ENCODE measurements at regions not wholly inside any gene's neighbourhood (a gene's known extent, or its start where the extent isn't known, plus 50 kb on each side); places are given as distances from the start of the nearest gene placed in this dataset.
"Not testable (repeated sequence)": the region's sequence is repeated elsewhere in the genome, so short reads cannot be mapped to it uniquely, and the experiment has no call there.

GRCh38 chr21:35503671-35504070 lies 454.6 kb upstream of the RUNX1 start:
- Histone ChIP-seq H3K4me3 (ENCODE audit: low read depth, low read length, poor library complexity, severe bottlenecking) (no peak overlapping the region), H3K27ac (ENCODE audit: low read depth, low read length, poor library complexity, severe bottlenecking) (no peak overlapping the region), H3K36me3 (ENCODE audit: insufficient read depth, low read length) (no peaks in the 10 kb centered on the region), H3K9me3 (ENCODE audit: low read length) (no peaks in the 10 kb centered on the region), H2AFZ (ENCODE audit: low read length) (no peak overlapping the region), H3K9me2 (ENCODE audit: insufficient read depth, low read length) (no peaks in the 10 kb centered on the region), H3K4me1 (ENCODE audit: insufficient read depth, low read length, poor library complexity, severe bottlenecking) (no peaks in the 10 kb centered on the region), H3K79me2 (ENCODE audit: insufficient read depth, low read depth, low read length) (no peaks in the 10 kb centered on the region), H4K20me1 (ENCODE audit: insufficient read depth, low read length) (no peaks in the 10 kb centered on the region), H3K4me2 (ENCODE audit: low read length) (no peak overlapping the region)
- POLR2A ChIA-PET: interaction anchor here (1.1 kb wide), 1 partner anchor 13 kb away, joined by 3 read pairs; no protein-coding TSS in a partner anchor
- no peak for DNase-seq (ENCODE audit: low spot score)
- intact Hi-C loops (cut with micrococcal nuclease; ENCODE audit: unreplicated experiment): no loop called here
- CTCF ChIA-PET (ENCODE audit: unreplicated experiment): no interaction called here
- TF ChIP-seq EZH2phosphoT487 (IDR thresholded peaks at IDR 0.05; ENCODE audit: borderline replicate concordance, low read depth, low read length): no peak
- no TSS peak for BruUV-seq (replicated peaks)

GRCh38 chr21:35502821-35503220 lies 453.7 kb upstream of the RUNX1 start:
- BruUV-seq (replicated peaks): no TSS peak
- Histone ChIP-seq H3K9me2 (ENCODE audit: insufficient read depth, low read length) (no peaks in the 10 kb centered on the region), H3K4me3 (ENCODE audit: low read depth, low read length, poor library complexity, severe bottlenecking) (no peak overlapping the region), H3K36me3 (ENCODE audit: insufficient read depth, low read length) (no peaks in the 10 kb centered on the region), H3K79me2 (ENCODE audit: insufficient read depth, low read depth, low read length) (no peaks in the 10 kb centered on the region), H2AFZ (ENCODE audit: low read length) (no peak overlapping the region), H3K4me2 (ENCODE audit: low read length) (no peak overlapping the region), H3K27ac (ENCODE audit: low read depth, low read length, poor library complexity, severe bottlenecking) (no peak overlapping the region), H3K9me3 (ENCODE audit: low read length) (no peaks in the 10 kb centered on the region), H3K4me1 (ENCODE audit: insufficient read depth, low read length, poor library complexity, severe bottlenecking) (no peaks in the 10 kb centered on the region), H4K20me1 (ENCODE audit: insufficient read depth, low read length) (no peaks in the 10 kb centered on the region)
- ChIA-PET POLR2A (interaction anchor here (1.1 kb wide), 1 partner anchor 12 kb away, joined by 3 read pairs; no protein-coding TSS in a partner anchor), CTCF (ENCODE audit: unreplicated experiment) (no interaction called here)
- no peak for TF ChIP-seq CTCF (conservative IDR thresholded peaks at IDR 0.05; ENCODE audit: low read length)
- TF ChIP-seq EZH2phosphoT487 (IDR thresholded peaks at IDR 0.05; ENCODE audit: borderline replicate concordance, low read depth, low read length): no peak
- intact Hi-C loops (cut with micrococcal nuclease; ENCODE audit: unreplicated experiment): no loop called here
- DNase-seq (ENCODE audit: low spot score): no peak

GRCh38 chr21:35497522-35497921 lies 448.4 kb upstream of the RUNX1 start:
- H3K27ac ChIP-seq (ENCODE audit: low read depth, low read length, poor library complexity, severe bottlenecking); POLR2A ChIA-PET; H3K9me2 ChIP-seq (ENCODE audit: insufficient read depth, low read length); H2AFZ ChIP-seq (ENCODE audit: low read length); H3K4me2 ChIP-seq (ENCODE audit: low read length); BruUV-seq (replicated peaks); H4K20me1 ChIP-seq (ENCODE audit: insufficient read depth, low read length); DNase-seq (ENCODE audit: low spot score); H3K9me3 ChIP-seq (ENCODE audit: low read length); H3K4me1 ChIP-seq (ENCODE audit: insufficient read depth, low read length, poor library complexity, severe bottlenecking); CTCF ChIA-PET (ENCODE audit: unreplicated experiment); H3K4me3 ChIP-seq (ENCODE audit: low read depth, low read length, poor library complexity, severe bottlenecking); H3K36me3 ChIP-seq (ENCODE audit: insufficient read depth, low read length); H3K79me2 ChIP-seq (ENCODE audit: insufficient read depth, low read depth, low read length); intact Hi-C loops (cut with micrococcal nuclease; ENCODE audit: unreplicated experiment): not testable (repeated sequence)

All from OCI-LY7 (cell line).